ENCODE measurements at regions not wholly inside any gene's neighbourhood (a gene's known extent, or its start where the extent isn't known, plus 50 kb on each side); places are given as distances from the start of the nearest gene placed in this dataset.

- TF ChIP-seq NFIC (IDR thresholded peaks at IDR 0.05) (no peak), REST (IDR thresholded peaks at IDR 0.05; ENCODE audit: low read depth) (no peak), EGR1 (IDR thresholded peaks at IDR 0.05) (no peak), EP300 (IDR thresholded peaks at IDR 0.05; ENCODE audit: borderline replicate concordance) (no peak), YY1 (IDR thresholded peaks at IDR 0.05; ENCODE audit: low read depth) (no peak), MAX (IDR thresholded peaks at IDR 0.05) (no peak), CEBPB (IDR thresholded peaks at IDR 0.05) (no peak), RAD21 (IDR thresholded peaks at IDR 0.05; ENCODE audit: low read depth) (no peak), FOXM1 (IDR thresholded peaks at IDR 0.05; ENCODE audit: borderline replicate concordance, low read depth) (no peak), TAF1 (IDR thresholded peaks at IDR 0.05; ENCODE audit: low read depth) (no peak), TEAD4 (IDR thresholded peaks at IDR 0.05) (no peak), TCF12 (IDR thresholded peaks at IDR 0.05; ENCODE audit: low read depth) (no peak), ZBTB7A (IDR thresholded peaks at IDR 0.05; ENCODE audit: low read depth) (no peak)
These were observed 243.6 kb upstream of the SORL1-AS1 start for GRCh38 chr11:121696177-121696871.
